ENCODE measurements at regions not wholly inside any gene's neighbourhood (a gene's known extent, or its start where the extent isn't known, plus 50 kb on each side); places are given as distances from the start of the nearest gene placed in this dataset.

- H3K4me3 ChIP-seq (ENCODE audit: low read length), result no peak overlapping the region
- no peak for TF ChIP-seq CTCF (conservative IDR thresholded peaks at IDR 0.05; ENCODE audit: low read depth, low read length)
- no peak for DNase-seq (ENCODE audit: low read depth)
Observed at GRCh38 chr10:14447094-14447839, 116.5 kb upstream of the FRMD4A start.

GRCh38 chr10:14439451-14440259 lies 108.9 kb upstream of the FRMD4A start:
- TF ChIP-seq CTCF (conservative IDR thresholded peaks at IDR 0.05; ENCODE audit: low read depth, low read length), result peak; percentile 13
- DNase-seq (ENCODE audit: low read depth), result peak; percentile 61
- no peak overlapping the region for H3K4me3 ChIP-seq (ENCODE audit: low read length)

GRCh38 chr10:14438576-14438975 lies 107.9 kb upstream of the FRMD4A start:
- DNase-seq (ENCODE audit: low read depth), result no peak
- no peak for TF ChIP-seq CTCF (conservative IDR thresholded peaks at IDR 0.05; ENCODE audit: low read depth, low read length)
- H3K4me3 ChIP-seq (ENCODE audit: low read length), result no peak overlapping the region

- no peak overlapping the region for H3K4me3 ChIP-seq (ENCODE audit: low read length)
- DNase-seq (ENCODE audit: low read depth), result no peak
- TF ChIP-seq CTCF (conservative IDR thresholded peaks at IDR 0.05; ENCODE audit: low read depth, low read length), result no peak
Observed at GRCh38 chr10:14438057-14438456, 107.3 kb upstream of the FRMD4A start.

- TF ChIP-seq CTCF (conservative IDR thresholded peaks at IDR 0.05; ENCODE audit: low read depth, low read length), result no peak
- H3K4me3 ChIP-seq (ENCODE audit: low read length), result no peak overlapping the region
- DNase-seq (ENCODE audit: low read depth), result no peak
Observed at GRCh38 chr10:14435976-14436632, 105.4 kb upstream of the FRMD4A start.

GRCh38 chr10:14433147-14433546 lies 102.4 kb upstream of the FRMD4A start:
- H3K4me3 ChIP-seq (ENCODE audit: low read length), result no peak overlapping the region
- no peak for DNase-seq (ENCODE audit: low read depth)
- TF ChIP-seq CTCF (conservative IDR thresholded peaks at IDR 0.05; ENCODE audit: low read depth, low read length), result no peak
